Keratinocyte (primary cell): ENCODE measurements at regions not wholly inside any gene's neighbourhood (a gene's known extent, or its start where the extent isn't known, plus 50 kb on each side); places are given as distances from the start of the nearest gene placed in this dataset.

Experiments
- DNase-seq: peaks from one replicate; pipeline ENCODE4 v3.0.0-alpha.2; 2011; ENCODE audit warnings: low read depth, missing footprints, low spot score
- FAIRE-seq: peaks from 2 replicates; lab custom pipeline; 2011; peaks lifted over from hg19 to GRCh38; lab: Jason Lieb, UNC
- H2AFZ ChIP-seq: 2 replicates; pipeline ENCODE4 v1.6.0; 2012; ENCODE audit warnings: low read length, control low read depth, inconsistent platforms; ENCODE audit not compliant: control insufficient read depth
- H3K27ac ChIP-seq: 2 replicates; pipeline ENCODE4 v1.5.1; 2011; ENCODE audit warnings: low read length; ENCODE audit not compliant: control insufficient read depth, insufficient read depth
- H3K27me3 ChIP-seq: 3 replicates; pipeline ENCODE4 v1.6.0; 2011; ENCODE audit warnings: low read length; ENCODE audit not compliant: control insufficient read depth, insufficient read depth; ENCODE audit errors: extremely low read depth
- H3K36me3 ChIP-seq, 2 experiments: 2 replicates in 1 of 2; 3 replicates in 1 of 2; pipeline ENCODE4 v1.5.1; 2011; ENCODE audit warnings: low read length in 2 of 2, mild to moderate bottlenecking in 1 of 2; ENCODE audit not compliant: control insufficient read depth in 2 of 2, insufficient read depth in 2 of 2; ENCODE audit errors: extremely low read depth in 1 of 2
- H3K4me1 ChIP-seq: 3 replicates; pipeline ENCODE4 v1.5.1; 2011; ENCODE audit warnings: low read length; ENCODE audit not compliant: control insufficient read depth, insufficient read depth; ENCODE audit errors: extremely low read depth
- H3K4me2 ChIP-seq: 3 replicates; pipeline ENCODE4 v1.6.0; 2011; ENCODE audit warnings: low read depth, low read length; ENCODE audit not compliant: control insufficient read depth, insufficient read depth; ENCODE audit errors: extremely low read depth
- H3K4me3 ChIP-seq, 3 experiments: fragments of 200-600 bp in 1 of 3; sonication (generic) in 1 of 3; 2 replicates in 2 of 3; 3 replicates in 1 of 3; pipeline ENCODE4 v1.5.1; 2011 to 2016; ENCODE audit warnings: low read length in 3 of 3, mild to moderate bottlenecking in 3 of 3, control low read depth in 2 of 3, inconsistent platforms in 1 of 3, low read depth in 1 of 3, mixed read lengths in 1 of 3, mixed run types in 1 of 3, moderate library complexity in 1 of 3; ENCODE audit not compliant: control insufficient read depth in 2 of 3, insufficient read depth in 2 of 3; ENCODE audit errors: extremely low read depth in 1 of 3
- H3K79me2 ChIP-seq: 2 replicates; pipeline ENCODE4 v1.6.0; 2012; ENCODE audit warnings: low read length; ENCODE audit not compliant: control insufficient read depth, insufficient read depth
- H3K9ac ChIP-seq: 3 replicates; pipeline ENCODE4 v1.6.0; 2011; ENCODE audit warnings: low read length; ENCODE audit not compliant: control insufficient read depth, insufficient read depth; ENCODE audit errors: extremely low read depth
- H3K9me1 ChIP-seq: 3 replicates; pipeline ENCODE4 v1.6.0; 2011; ENCODE audit warnings: low read length; ENCODE audit not compliant: control insufficient read depth, insufficient read depth; ENCODE audit errors: extremely low read depth
- H3K9me3 ChIP-seq: 2 replicates; pipeline ENCODE4 v1.5.1; 2012; ENCODE audit warnings: low read depth, low read length; ENCODE audit not compliant: control insufficient read depth
- H4K20me1 ChIP-seq: 3 replicates; pipeline ENCODE4 v1.6.0; 2011; ENCODE audit warnings: low read length; ENCODE audit not compliant: control insufficient read depth, insufficient read depth; ENCODE audit errors: extremely low read depth
- EZH2 ChIP-seq: IDR thresholded peaks from one replicate; pipeline ENCODE4 v1.6.1; 2012; ENCODE audit warnings: inconsistent platforms, mild to moderate bottlenecking, low read length, moderate library complexity
- dilution Hi-C: fragments of 300-500 bp; cut with MboI; formaldehyde crosslinking; loops from one replicate; pipeline ENCODE4 v1.7.0; 2020; ENCODE audit warnings: low sequenced_read_pairs; ENCODE audit not compliant: extremely low pct_ligation_motif_present
- TF ChIP-seq, protein P1 (sequence below), 3 experiments: IDR thresholded peaks in 1 of 3; conservative IDR thresholded peaks in 1 of 3; optimal IDR thresholded peaks in 1 of 3; 2 replicates in 2 of 3; 3 replicates in 1 of 3; pipeline versions ENCODE3 to v1.5.1; 2011; ENCODE audit warnings: low read length in 3 of 3, mild to moderate bottlenecking in 3 of 3, moderate library complexity in 2 of 3, control low read depth in 1 of 3, inconsistent platforms in 1 of 3; ENCODE audit not compliant: insufficient read depth in 2 of 3; ENCODE audit errors: extremely low read depth in 1 of 3

GRCh38 chrX:126929071-126929470, 109.5 kb downstream of the PRR32 start:
- Histone ChIP-seq H3K79me2 (no peaks in the 10 kb centered on the region), H3K4me1 (no peaks in the 10 kb centered on the region), H3K36me3 (no peaks in the 10 kb centered on the region), H2AFZ (no peak overlapping the region), H3K9me3 (no peaks in the 10 kb centered on the region), H4K20me1 (no peaks in the 10 kb centered on the region), H3K27me3 (no peaks in the 10 kb centered on the region), H3K4me3 (no peak overlapping the region), H3K4me2 (no peak overlapping the region), H3K27ac (no peak overlapping the region), H3K9ac (no peak overlapping the region), H3K9me1 (no peaks in the 10 kb centered on the region)
- no peak for DNase-seq
- TF ChIP-seq, protein P1, sequence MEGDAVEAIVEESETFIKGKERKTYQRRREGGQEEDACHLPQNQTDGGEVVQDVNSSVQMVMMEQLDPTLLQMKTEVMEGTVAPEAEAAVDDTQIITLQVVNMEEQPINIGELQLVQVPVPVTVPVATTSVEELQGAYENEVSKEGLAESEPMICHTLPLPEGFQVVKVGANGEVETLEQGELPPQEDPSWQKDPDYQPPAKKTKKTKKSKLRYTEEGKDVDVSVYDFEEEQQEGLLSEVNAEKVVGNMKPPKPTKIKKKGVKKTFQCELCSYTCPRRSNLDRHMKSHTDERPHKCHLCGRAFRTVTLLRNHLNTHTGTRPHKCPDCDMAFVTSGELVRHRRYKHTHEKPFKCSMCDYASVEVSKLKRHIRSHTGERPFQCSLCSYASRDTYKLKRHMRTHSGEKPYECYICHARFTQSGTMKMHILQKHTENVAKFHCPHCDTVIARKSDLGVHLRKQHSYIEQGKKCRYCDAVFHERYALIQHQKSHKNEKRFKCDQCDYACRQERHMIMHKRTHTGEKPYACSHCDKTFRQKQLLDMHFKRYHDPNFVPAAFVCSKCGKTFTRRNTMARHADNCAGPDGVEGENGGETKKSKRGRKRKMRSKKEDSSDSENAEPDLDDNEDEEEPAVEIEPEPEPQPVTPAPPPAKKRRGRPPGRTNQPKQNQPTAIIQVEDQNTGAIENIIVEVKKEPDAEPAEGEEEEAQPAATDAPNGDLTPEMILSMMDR (optimal IDR thresholded peaks at IDR 0.05 in 1 of 3, IDR thresholded peaks at IDR 0.05 in 1 of 3, conservative IDR thresholded peaks at IDR 0.05 in 1 of 3; ENCODE audit: extremely low read depth in 1 of 3, insufficient read depth in 2 of 3, low read length in 3 of 3) = no peak
- TF ChIP-seq EZH2 = no peak
- dilution Hi-C loops = no loop called here
- FAIRE-seq = no peak

DNA sequence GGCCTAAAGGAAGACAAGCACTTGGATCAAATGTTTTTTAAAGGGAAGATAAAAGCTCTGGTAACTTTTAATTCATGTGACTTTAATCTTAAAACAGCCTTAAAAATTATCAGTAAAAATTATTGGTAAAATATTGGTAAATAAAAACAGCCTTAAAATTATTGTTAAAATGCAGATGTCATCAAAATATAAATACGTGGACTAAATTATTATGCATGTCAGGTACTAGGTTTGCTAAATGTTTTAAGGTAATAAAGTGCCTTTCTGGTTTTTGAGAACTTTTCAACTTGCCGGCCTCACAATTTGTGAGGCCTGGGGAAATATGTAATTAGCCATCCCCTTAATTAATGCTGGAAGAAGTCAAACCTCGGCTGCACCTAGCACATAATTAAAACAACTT, 147.7 kb downstream of the PRR32 start:
- TF ChIP-seq, protein P1 (optimal IDR thresholded peaks at IDR 0.05 in 1 of 3, IDR thresholded peaks at IDR 0.05 in 1 of 3, conservative IDR thresholded peaks at IDR 0.05 in 1 of 3; ENCODE audit: extremely low read depth in 1 of 3, insufficient read depth in 2 of 3, low read length in 3 of 3) = no peak
- no peak for TF ChIP-seq EZH2
- Histone ChIP-seq H3K4me3 (no peak overlapping the region), H3K79me2 (no peaks in the 10 kb centered on the region), H4K20me1 (no peaks in the 10 kb centered on the region), H3K4me2 (no peak overlapping the region), H3K36me3 (no peaks in the 10 kb centered on the region), H3K9me1 (no peaks in the 10 kb centered on the region), H3K4me1 (no peaks in the 10 kb centered on the region), H3K27ac (no peak overlapping the region), H2AFZ (no peak overlapping the region), H3K9me3 (no peaks in the 10 kb centered on the region), H3K27me3 (no peaks in the 10 kb centered on the region), H3K9ac (no peak overlapping the region)
- dilution Hi-C loops = no loop called here
- FAIRE-seq = no peak
- no peak for DNase-seq
